Stomach (tissue), 8 donors: ENCODE measurements at regions not wholly inside any gene's neighbourhood (a gene's known extent, or its start where the extent isn't known, plus 50 kb on each side); places are given as distances from the start of the nearest gene placed in this dataset.

ENCODE experiments used
- DNase-seq, 2 donors: peaks; one replicate each; pipeline versions ENCODE4 v3.0.0 to v3.0.0-alpha.2; 2013 to 2019
- H3K27ac ChIP-seq, 5 donors: fragments of 200-600 bp in 4 of 5; sonication (generic) in 4 of 5; one replicate each; pipeline ENCODE4 v1.5.1; 2013 to 2019; ENCODE audit warnings: mild to moderate bottlenecking in 1 of 5, moderate library complexity in 1 of 5
- H3K27me3 ChIP-seq, 3 donors: fragments of 200-600 bp; sonication (generic); one replicate each; pipeline ENCODE4 v1.5.1; 2017 to 2019; ENCODE audit warnings: mixed run types in 1 of 3
- H3K36me3 ChIP-seq, 4 donors: fragments of 200-600 bp; sonication (generic); 1 replicate in 3 of 4; 2 replicates in 1 of 4; pipeline ENCODE4 v1.5.1; 2016 to 2019
- H3K4me1 ChIP-seq, 4 donors: fragments of 200-600 bp; sonication (generic); one replicate each; pipeline ENCODE4 v1.5.1; 2016 to 2019
- H3K4me3 ChIP-seq, 4 donors: fragments of 200-600 bp; sonication (generic) in 3 of 4; one replicate each; pipeline ENCODE4 v1.5.1; 2016 to 2019; ENCODE audit warnings: mild to moderate bottlenecking in 1 of 4
- H3K9me3 ChIP-seq, 4 donors: fragments of 200-600 bp; sonication (generic); one replicate each; pipeline ENCODE4 v1.5.1; 2016 to 2019
- CTCF ChIP-seq, 7 experiments: fragments of 450-650 bp in 4 of 7; fragments of 200-600 bp in 3 of 7; sonication (generic) in 3 of 7; IDR thresholded peaks; one replicate each; pipeline ENCODE4 v1.5.1; 2016 to 2019; ENCODE audit warnings: antibody characterized with exemption in 7 of 7, control low read depth in 2 of 7, mild to moderate bottlenecking in 1 of 7
- EP300 ChIP-seq: sonication (generic); formaldehyde crosslinking; IDR thresholded peaks from one replicate; pipeline ENCODE4 v1.6.1; 2017; ENCODE audit warnings: antibody characterized with exemption
- POLR2A ChIP-seq, 4 donors: fragments of 450-650 bp; IDR thresholded peaks; one replicate each; pipeline ENCODE4 v1.6.1; 2016; ENCODE audit warnings: antibody characterized with exemption in 4 of 4, control low read depth in 2 of 4, mild to moderate bottlenecking in 1 of 4, moderate library complexity in 1 of 4
- POLR2AphosphoS5 ChIP-seq, 3 donors: sonication (generic); formaldehyde crosslinking; IDR thresholded peaks; one replicate each; pipeline ENCODE4 v1.6.1; 2016; ENCODE audit warnings: antibody characterized with exemption in 3 of 3
- WGBS, 5 donors: extraction: QIAGEN DNeasy Blood & Tissue Kit in 3 of 5; methylation state at CpG; one replicate each; pipeline versions ENCODE4 v1.1.5 to v1.1.7; 2013 to 2018; 5-methylcytosine and 5-hydroxymethylcytosine counted together
- intact Hi-C: fragments of 100-400 bp; cut with DNase I; formaldehyde crosslinking; loops from one replicate; pipeline ENCODE4 v1.15.1; 2023; ENCODE audit warnings: low total_unique reads
- donor health status: healthy with polysubstance abuse.
- donor health status: Bipolar disorder and iron deficiency.
- donor health status: healthy.

GRCh38 chr1:55547405-55547804 is 332.2 kb upstream of the USP24 start:
- DNase-seq = no peak
- 74 to 90% (median 86%) methylated on average over 6 of the region's 6 CpGs for WGBS, 5 donors
- intact Hi-C loops = no loop called here
- no peak overlapping the region for H3K27ac ChIP-seq
- H3K27me3 ChIP-seq = no peaks in the 10 kb centered on the region
- H3K9me3 ChIP-seq = peaks cover 0 to 4% (median 0%) of the 10 kb centered on the region in 4 donors
- H3K4me3 ChIP-seq = no peak overlapping the region
- TF ChIP-seq POLR2A (IDR thresholded peaks at IDR 0.05) = no peak
- TF ChIP-seq CTCF (IDR thresholded peaks at IDR 0.05) = no peak
- no peaks in the 10 kb centered on the region for H3K36me3 ChIP-seq
- no peaks in the 10 kb centered on the region for H3K4me1 ChIP-seq

GRCh38 chr1:55546553-55546952 is 331.4 kb upstream of the USP24 start:
- Histone ChIP-seq H3K27me3 (no peaks in the 10 kb centered on the region), H3K4me1 (no peaks in the 10 kb centered on the region), H3K27ac (no peak overlapping the region), H3K36me3 (no peaks in the 10 kb centered on the region), H3K4me3 (no peak overlapping the region), H3K9me3 (peaks cover 0 to 1% (median 0%) of the 10 kb centered on the region in 4 donors)
- intact Hi-C loops = no loop called here
- WGBS, 5 donors = 33 to 54% (median 42%) methylated on average over 1 of the region's 1 CpG
- no peak for TF ChIP-seq EP300
- TF ChIP-seq CTCF (IDR thresholded peaks at IDR 0.05) = no peak
- no peak for TF ChIP-seq POLR2AphosphoS5 (IDR thresholded peaks at IDR 0.05)
- TF ChIP-seq POLR2A (IDR thresholded peaks at IDR 0.05) = no peak
- no peak for DNase-seq

- 93 to 97% (median 94%) methylated on average over 3 of the region's 3 CpGs for WGBS, 5 donors
- no peak for TF ChIP-seq POLR2AphosphoS5 (IDR thresholded peaks at IDR 0.05)
- TF ChIP-seq EP300 = no peak
- TF ChIP-seq POLR2A (IDR thresholded peaks at IDR 0.05) = no peak
- TF ChIP-seq CTCF (IDR thresholded peaks at IDR 0.05) = no peak
- no peak for DNase-seq
These were observed 329.7 kb upstream of the USP24 start for GRCh38 chr1:55544826-55545225.

GRCh38 chr1:55542901-55543504 is 327.8 kb upstream of the USP24 start:
- Histone ChIP-seq H3K4me3 (no peak overlapping the region), H3K27me3 (no peaks in the 10 kb centered on the region), H3K4me1 (no peaks in the 10 kb centered on the region), H3K9me3 (no peaks in the 10 kb centered on the region), H3K36me3 (no peaks in the 10 kb centered on the region), H3K27ac (no peak overlapping the region)
- DNase-seq = no peak
- intact Hi-C loops = no loop called here
- TF ChIP-seq POLR2AphosphoS5 (IDR thresholded peaks at IDR 0.05) = no peak
- no peak for TF ChIP-seq EP300
- no peak for TF ChIP-seq POLR2A (IDR thresholded peaks at IDR 0.05)
- TF ChIP-seq CTCF (IDR thresholded peaks at IDR 0.05) = no peak

More at GRCh38 chr1:55544826-55545225, 329.7 kb upstream of the USP24 start:
- no peaks in the 10 kb centered on the region for H3K9me3 ChIP-seq
- no peaks in the 10 kb centered on the region for H3K36me3 ChIP-seq
- H3K27ac ChIP-seq = no peak overlapping the region
- H3K4me1 ChIP-seq = no peaks in the 10 kb centered on the region
- H3K4me3 ChIP-seq = no peak overlapping the region
- H3K27me3 ChIP-seq = no peaks in the 10 kb centered on the region
- intact Hi-C loops = no loop called here
